PC-3 (cell line): ENCODE measurements at regions not wholly inside any gene's neighbourhood (a gene's known extent, or its start where the extent isn't known, plus 50 kb on each side); places are given as distances from the start of the nearest gene placed in this dataset.
"Not testable (repeated sequence)": the region's sequence is repeated elsewhere in the genome, so short reads cannot be mapped to it uniquely, and the experiment has no call there.

ENCODE experiments used
- ATAC-seq: fragments of 200-7000 bp; cut with Tn5 transposase; 2 replicates; pipeline ENCODE4 v1.9.1; 2020; ENCODE audit warnings: mild to moderate bottlenecking, moderate library complexity
- BruUV-seq: library from RNA; stranded (reverse); fragments of 400-500 nt; replicated peaks from 2 replicates; lab custom pipeline; 2021; lab: Mats Ljungman, UMichigan
- CTCF ChIA-PET: fragments of 300-600 bp; sonication (Branson Sonifier 250); formaldehyde crosslinking; loops from one replicate; lab custom pipeline; 2022; ENCODE audit warnings: antibody characterized with exemption; lab: Charles Lee
- POLR2A ChIA-PET: fragments of 300-600 bp; sonication (Branson Sonifier 250); formaldehyde crosslinking; loops from one replicate; lab custom pipeline; 2022; ENCODE audit warnings: antibody characterized with exemption; ENCODE audit not compliant: unreplicated experiment; lab: Charles Lee
- DNase-seq: peaks from one replicate; pipeline ENCODE4 v3.0.0-alpha.2; 2015
- H2AFZ ChIP-seq: fragments of 300-600 bp; sonication (generic); 2 replicates; pipeline ENCODE4 v1.6.0; 2016; ENCODE audit warnings: antibody characterized with exemption, low read length
- H3F3A ChIP-seq: fragments of 300-600 bp; sonication (generic); one replicate; pipeline ENCODE4 v1.6.0; 2017; ENCODE audit warnings: antibody characterized with exemption, low read length, control low read depth, mild to moderate bottlenecking; ENCODE audit not compliant: unreplicated experiment
- H3K27ac ChIP-seq: fragments of 300-600 bp; sonication (generic); 2 replicates; pipeline ENCODE4 v1.5.1; 2016; ENCODE audit warnings: mild to moderate bottlenecking, low read length
- H3K27me3 ChIP-seq: fragments of 300-600 bp; sonication (generic); 2 replicates; pipeline ENCODE4 v1.6.1; 2016; ENCODE audit warnings: low read length, mixed read lengths
- H3K36me3 ChIP-seq: fragments of 300-600 bp; sonication (generic); 2 replicates; pipeline ENCODE4 v1.6.1; 2016; ENCODE audit warnings: low read depth, mixed run types, low read length, mixed read lengths
- H3K4me1 ChIP-seq: fragments of 300-600 bp; sonication (generic); 2 replicates; pipeline ENCODE4 v1.5.1; 2016; ENCODE audit warnings: low read length; ENCODE audit not compliant: insufficient read depth
- H3K4me2 ChIP-seq: fragments of 300-600 bp; sonication (generic); 2 replicates; pipeline ENCODE4 v1.6.0; 2016; ENCODE audit warnings: low read length
- H3K4me3 ChIP-seq: fragments of 300-600 bp; sonication (generic); 2 replicates; pipeline ENCODE4 v1.5.1; 2016; ENCODE audit warnings: mild to moderate bottlenecking, low read length, mixed read lengths
- H3K79me2 ChIP-seq: fragments of 300-600 bp; sonication (generic); 2 replicates; pipeline ENCODE4 v1.6.1; 2017; ENCODE audit warnings: low read length, mixed read lengths
- H3K9ac ChIP-seq: fragments of 300-600 bp; sonication (generic); 2 replicates; pipeline ENCODE4 v1.6.0; 2016; ENCODE audit warnings: mild to moderate bottlenecking, low read length
- H3K9me2 ChIP-seq: fragments of 300-600 bp; sonication (generic); replicated peaks from 2 replicates; pipeline ENCODE4 v1.6.1; 2016; ENCODE audit warnings: mixed run types, low read length, mixed read lengths
- H3K9me3 ChIP-seq: fragments of 300-600 bp; sonication (generic); 2 replicates; pipeline ENCODE4 v1.6.1; 2016; ENCODE audit warnings: low read length, mixed read lengths
- H4K20me1 ChIP-seq: fragments of 300-600 bp; sonication (generic); 2 replicates; pipeline ENCODE4 v1.6.1; 2016; ENCODE audit warnings: low read length, mixed read lengths
- CTCF ChIP-seq: fragments of 300-600 bp; sonication (generic); conservative IDR thresholded peaks from 2 replicates; pipeline ENCODE4 v1.5.1; 2017; ENCODE audit warnings: antibody characterized with exemption, low read depth, mild to moderate bottlenecking, low read length
- EZH2 ChIP-seq: fragments of 300-600 bp; sonication (generic); IDR thresholded peaks from one replicate; pipeline ENCODE4 v1.6.1; 2017; ENCODE audit warnings: antibody characterized with exemption, mild to moderate bottlenecking, low read length; ENCODE audit not compliant: unreplicated experiment
- EZH2phosphoT487 ChIP-seq: fragments of 300-600 bp; sonication (generic); IDR thresholded peaks from 2 replicates; pipeline ENCODE4 v1.6.1; 2018; ENCODE audit warnings: mild to moderate bottlenecking, antibody characterized with exemption, low read length, borderline replicate concordance
- intact Hi-C: fragments of 100-400 bp; cut with micrococcal nuclease; formaldehyde crosslinking; loops from 2 replicates; pipeline ENCODE4 v1.9.0; 2023

DNA sequence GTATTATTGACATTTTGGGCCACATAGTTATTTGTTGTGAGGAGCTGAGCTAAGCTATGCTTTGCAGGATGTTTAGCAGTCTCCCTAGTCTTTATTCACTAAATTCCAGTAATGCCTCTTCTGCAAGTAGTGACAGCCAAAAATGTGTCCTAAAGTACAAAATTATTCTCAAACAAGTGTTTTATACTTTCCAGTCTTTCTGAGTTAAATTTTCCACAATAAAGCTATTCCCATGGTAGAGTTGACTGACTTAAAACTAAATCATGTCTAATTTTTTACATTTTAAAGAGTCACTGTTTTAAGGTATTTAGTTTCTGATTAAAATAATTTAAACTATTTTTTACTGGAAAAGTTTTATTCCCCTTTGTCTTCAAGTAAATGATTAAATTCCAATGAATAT, 717.8 kb upstream of the HS3ST5 start:
- intact Hi-C loops: no loop called here
- Histone ChIP-seq H2AFZ (no peak overlapping the region), H3K27ac (no peak overlapping the region), H3K27me3 (no peaks in the 10 kb centered on the region), H3K4me2 (no peak overlapping the region), H3K9ac (no peak overlapping the region), H3K4me1 (no peaks in the 10 kb centered on the region), H3K79me2 (no peaks in the 10 kb centered on the region), H3K36me3 (no peaks in the 10 kb centered on the region), H3F3A (no peaks in the 10 kb centered on the region), H3K4me3 (no peak overlapping the region), H4K20me1 (no peaks in the 10 kb centered on the region), H3K9me3 (no peaks in the 10 kb centered on the region), H3K9me2 (no peaks in the 10 kb centered on the region)
- CTCF ChIA-PET: no interaction called here
- TF ChIP-seq EZH2phosphoT487 (no peak), EZH2 (no peak), CTCF (no peak)
- ATAC-seq: no peak
- DNase-seq: no peak
- POLR2A ChIA-PET: no interaction called here
- no TSS peak for BruUV-seq

- Histone ChIP-seq H3K4me1 (no peaks in the 10 kb centered on the region), H3K9me3 (no peaks in the 10 kb centered on the region), H4K20me1 (no peaks in the 10 kb centered on the region), H3K79me2 (no peaks in the 10 kb centered on the region), H3K36me3 (no peaks in the 10 kb centered on the region), H3K9ac (no peak overlapping the region), H3K4me2 (no peak overlapping the region), H3F3A (no peaks in the 10 kb centered on the region), H3K9me2 (no peaks in the 10 kb centered on the region), H2AFZ (no peak overlapping the region), H3K27ac (no peak overlapping the region), H3K27me3 (no peaks in the 10 kb centered on the region), H3K4me3 (no peak overlapping the region)
- no peak for ATAC-seq
- TF ChIP-seq EZH2phosphoT487: no peak
- no peak for TF ChIP-seq CTCF
- TF ChIP-seq EZH2: no peak
- no peak for DNase-seq
- intact Hi-C loops: no loop called here
- POLR2A ChIA-PET: no interaction called here
- BruUV-seq: no TSS peak
- CTCF ChIA-PET: no interaction called here
Measured at GRCh38 chr6:115058414-115059211, 715.8 kb upstream of the HS3ST5 start.

GRCh38 chr6:115055579-115055978, 712.8 kb upstream of the HS3ST5 start:
- H3K9me2 ChIP-seq: no peaks in the 10 kb centered on the region
- H3F3A ChIP-seq: no peaks in the 10 kb centered on the region
- no peaks in the 10 kb centered on the region for H3K4me1 ChIP-seq
- no peak overlapping the region for H3K4me3 ChIP-seq
- DNase-seq: no peak
- no peaks in the 10 kb centered on the region for H3K36me3 ChIP-seq
- no peak for TF ChIP-seq EZH2phosphoT487
- TF ChIP-seq EZH2: no peak
- no peak for TF ChIP-seq CTCF
- no peak for ATAC-seq
- CTCF ChIA-PET: no interaction called here
- H3K27me3 ChIP-seq: no peaks in the 10 kb centered on the region
- H3K9ac ChIP-seq: no peak overlapping the region
- BruUV-seq: no TSS peak
- no peak overlapping the region for H3K4me2 ChIP-seq
- POLR2A ChIA-PET: no interaction called here
- H3K79me2 ChIP-seq: no peaks in the 10 kb centered on the region
- H4K20me1 ChIP-seq: no peaks in the 10 kb centered on the region
- H3K27ac ChIP-seq: no peak overlapping the region
- intact Hi-C loops: no loop called here
- no peaks in the 10 kb centered on the region for H3K9me3 ChIP-seq
- no peak overlapping the region for H2AFZ ChIP-seq

- H3K79me2 ChIP-seq, H3K4me2 ChIP-seq, H3K9me3 ChIP-seq, BruUV-seq, H3K27me3 ChIP-seq, H4K20me1 ChIP-seq, H3K9ac ChIP-seq, ATAC-seq, H3K9me2 ChIP-seq, intact Hi-C loops, H3K27ac ChIP-seq, H3K4me3 ChIP-seq, H3K36me3 ChIP-seq, H3F3A ChIP-seq, H2AFZ ChIP-seq, CTCF ChIA-PET, POLR2A ChIA-PET, DNase-seq, H3K4me1 ChIP-seq: not testable (repeated sequence)
Measured at GRCh38 chr6:115054242-115054641, 711.4 kb upstream of the HS3ST5 start.
